ENCODE measurements at regions not wholly inside any gene's neighbourhood (a gene's known extent, or its start where the extent isn't known, plus 50 kb on each side); places are given as distances from the start of the nearest gene placed in this dataset.

DNA sequence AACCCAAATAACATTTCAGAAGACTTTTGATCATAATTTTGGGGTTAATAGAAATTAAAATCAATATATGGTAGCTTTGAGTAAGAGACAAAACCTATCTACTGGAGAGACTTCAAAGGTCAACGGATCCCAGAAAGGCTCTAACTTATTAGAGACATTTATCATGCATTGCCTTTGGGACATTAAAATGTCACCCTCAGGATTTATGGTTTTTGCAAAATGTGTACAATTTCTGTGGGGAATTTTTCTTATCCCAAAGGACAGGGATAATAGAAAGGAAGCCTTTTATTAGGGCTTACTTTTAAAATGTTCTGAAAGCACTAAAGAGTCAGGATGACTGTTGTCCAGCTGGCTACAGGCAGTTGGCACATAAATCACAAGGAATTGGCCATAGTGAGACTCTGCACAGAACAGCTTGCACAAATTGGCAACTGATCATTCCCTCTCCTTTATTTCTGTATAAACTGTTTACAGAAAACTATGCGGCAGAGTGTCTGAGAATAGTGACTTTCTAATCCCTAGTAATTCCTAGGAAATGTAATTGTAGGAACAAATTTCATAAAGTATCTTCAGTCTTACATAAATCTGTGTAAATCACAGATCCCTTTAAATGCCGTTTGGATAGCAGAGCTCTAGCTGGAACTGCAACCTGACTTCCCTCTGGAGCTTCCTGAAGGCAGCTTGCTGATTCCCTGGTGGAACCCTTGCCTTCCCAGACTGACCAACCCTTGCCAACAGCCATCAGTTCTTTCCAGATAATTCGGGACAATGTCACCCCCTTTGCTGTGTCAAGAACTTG lies 201.1 kb upstream of the PREP start:
- no peak overlapping the region for H3K4me3 Mint-ChIP-seq
- no peak overlapping the region for H3K27ac Mint-ChIP-seq
- H3K4me1 Mint-ChIP-seq = peaks cover 28% of the 10 kb centered on the region
- no peak for DNase-seq (ENCODE audit: low spot score in 2 of 2, unreplicated experiment in 2 of 2)
- no peaks in the 10 kb centered on the region for H3K27me3 Mint-ChIP-seq (ENCODE audit: low read depth)
- no peaks in the 10 kb centered on the region for H3K36me3 Mint-ChIP-seq
- TF ChIP-seq CTCF (IDR thresholded peaks at IDR 0.05; ENCODE audit: unreplicated experiment) = no peak
- peaks cover 7% of the 10 kb centered on the region for H3K9me3 Mint-ChIP-seq

DNA sequence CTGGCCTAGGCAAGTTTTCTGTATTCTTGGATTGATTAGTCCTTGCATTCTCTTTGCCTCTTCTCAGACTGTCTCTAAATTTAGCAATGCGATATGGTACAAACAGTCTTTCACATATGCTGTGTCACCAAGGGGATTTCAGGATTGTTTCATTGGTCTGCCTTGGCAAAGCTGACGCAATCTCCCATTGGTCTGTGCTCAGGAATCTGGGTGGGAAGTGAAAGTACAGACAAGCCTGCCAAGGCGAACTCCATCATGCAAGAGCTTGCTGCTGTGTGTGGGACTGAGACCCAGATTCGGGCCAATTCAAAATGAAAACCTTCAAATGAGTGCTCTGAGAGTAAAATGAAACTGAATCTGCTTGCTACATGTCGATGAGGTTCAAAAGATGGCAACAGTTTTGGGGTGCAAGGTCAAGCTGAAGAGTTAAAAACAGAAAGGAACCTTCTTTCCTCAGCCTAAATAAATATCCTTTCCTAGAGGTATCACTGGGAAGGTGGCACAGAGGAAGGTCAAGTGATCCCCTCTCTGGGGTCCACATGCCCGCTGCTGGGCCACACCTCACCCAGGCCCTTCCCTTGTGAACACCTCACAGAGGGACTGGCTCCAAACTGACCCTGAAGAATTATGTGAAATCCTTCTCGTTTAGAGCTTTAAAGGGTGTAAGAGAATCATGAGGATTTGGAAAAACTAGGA lies 198.8 kb upstream of the PREP start:
- Mint-ChIP-seq H3K36me3 (no peaks in the 10 kb centered on the region), H3K4me1 (peaks cover 27% of the 10 kb centered on the region), H3K27ac (no peak overlapping the region), H3K27me3 (ENCODE audit: low read depth) (no peaks in the 10 kb centered on the region), H3K9me3 (peaks cover 12% of the 10 kb centered on the region), H3K4me3 (no peak overlapping the region)
- TF ChIP-seq CTCF (IDR thresholded peaks at IDR 0.05; ENCODE audit: unreplicated experiment) = no peak
- DNase-seq (ENCODE audit: low spot score in 2 of 2, unreplicated experiment in 2 of 2) = no peak

- Mint-ChIP-seq H3K36me3 (no peaks in the 10 kb centered on the region), H3K9me3 (peaks cover 8% of the 10 kb centered on the region), H3K4me3 (no peak overlapping the region), H3K27me3 (ENCODE audit: low read depth) (no peaks in the 10 kb centered on the region), H3K27ac (no peak overlapping the region), H3K4me1 (peaks cover 37% of the 10 kb centered on the region)
- no peak for DNase-seq (ENCODE audit: low spot score in 2 of 2, unreplicated experiment in 2 of 2)
- no peak for TF ChIP-seq CTCF (IDR thresholded peaks at IDR 0.05; ENCODE audit: unreplicated experiment)
Measured at GRCh38 chr6:105600336-105601260, 197.7 kb upstream of the PREP start.

DNA sequence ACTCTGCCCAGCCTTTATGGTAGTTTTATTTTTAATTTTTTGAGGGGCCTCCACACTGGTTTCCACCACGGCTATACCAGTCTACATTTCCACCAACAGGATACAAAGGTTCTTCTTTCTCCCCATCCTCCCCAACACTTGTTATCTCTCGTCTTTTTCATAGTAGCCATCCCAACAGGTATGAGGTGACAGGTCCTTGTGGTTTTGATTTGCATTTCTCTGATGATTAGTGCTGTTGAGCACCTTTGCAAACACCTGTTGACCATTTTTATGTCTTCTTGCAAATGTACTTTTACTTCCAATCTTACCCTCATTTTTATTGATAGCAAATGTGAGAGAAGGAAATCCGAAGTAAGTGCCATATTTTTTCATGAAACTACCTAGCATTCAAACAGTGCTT lies 195.4 kb upstream of the PREP start:
- H3K9me3 Mint-ChIP-seq = peaks cover 5% of the 10 kb centered on the region
- H3K36me3 Mint-ChIP-seq = no peaks in the 10 kb centered on the region
- DNase-seq (ENCODE audit: low spot score in 2 of 2, unreplicated experiment in 2 of 2) = no peak
- no peaks in the 10 kb centered on the region for H3K27me3 Mint-ChIP-seq (ENCODE audit: low read depth)
- no peak overlapping the region for H3K27ac Mint-ChIP-seq
- peaks cover 41% of the 10 kb centered on the region for H3K4me1 Mint-ChIP-seq
- no peak for TF ChIP-seq CTCF (IDR thresholded peaks at IDR 0.05; ENCODE audit: unreplicated experiment)
- no peak overlapping the region for H3K4me3 Mint-ChIP-seq

- H3K4me1 Mint-ChIP-seq = peaks cover 37% of the 10 kb centered on the region
- no peaks in the 10 kb centered on the region for H3K36me3 Mint-ChIP-seq
- no peak overlapping the region for H3K4me3 Mint-ChIP-seq
- H3K9me3 Mint-ChIP-seq = peaks cover 5% of the 10 kb centered on the region
- DNase-seq (ENCODE audit: low spot score in 2 of 2, unreplicated experiment in 2 of 2) = no peak
- no peaks in the 10 kb centered on the region for H3K27me3 Mint-ChIP-seq (ENCODE audit: low read depth)
- peak overlapping the region; percentile 58 for H3K27ac Mint-ChIP-seq
- TF ChIP-seq CTCF (IDR thresholded peaks at IDR 0.05; ENCODE audit: unreplicated experiment) = no peak
Measured at GRCh38 chr6:105596284-105596755, 193.4 kb upstream of the PREP start.
